AG08396 (cell line): ENCODE measurements at regions not wholly inside any gene's neighbourhood (a gene's known extent, or its start where the extent isn't known, plus 50 kb on each side); places are given as distances from the start of the nearest gene placed in this dataset.
"Not testable (repeated sequence)": the region's sequence is repeated elsewhere in the genome, so short reads cannot be mapped to it uniquely, and the experiment has no call there.

Experiments
- DNase-seq: peaks from one replicate; pipeline ENCODE4 v3.0.0; 2012; ENCODE audit warnings: low spot score, mixed read lengths

DNA sequence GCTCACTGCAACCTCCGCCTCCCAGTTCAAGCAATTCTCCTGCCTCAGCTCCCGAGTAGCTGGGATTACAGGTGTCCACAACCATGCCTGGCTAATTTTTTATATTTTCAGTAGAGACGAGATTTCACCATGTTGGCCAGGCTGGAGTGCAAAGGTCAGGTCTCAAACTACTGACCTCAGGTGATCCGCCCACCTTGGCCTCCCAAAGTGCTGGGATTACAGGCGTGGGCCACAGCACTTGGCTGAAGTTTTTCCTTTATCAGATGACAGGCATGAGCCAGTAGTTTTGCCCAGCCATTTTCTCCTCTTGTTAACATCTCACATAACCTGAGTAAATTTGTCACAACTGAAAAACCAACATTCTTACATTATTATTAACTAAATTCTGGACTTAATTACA lies 470.7 kb upstream of the C16orf82 start:
- not testable (repeated sequence) for DNase-seq

DNA sequence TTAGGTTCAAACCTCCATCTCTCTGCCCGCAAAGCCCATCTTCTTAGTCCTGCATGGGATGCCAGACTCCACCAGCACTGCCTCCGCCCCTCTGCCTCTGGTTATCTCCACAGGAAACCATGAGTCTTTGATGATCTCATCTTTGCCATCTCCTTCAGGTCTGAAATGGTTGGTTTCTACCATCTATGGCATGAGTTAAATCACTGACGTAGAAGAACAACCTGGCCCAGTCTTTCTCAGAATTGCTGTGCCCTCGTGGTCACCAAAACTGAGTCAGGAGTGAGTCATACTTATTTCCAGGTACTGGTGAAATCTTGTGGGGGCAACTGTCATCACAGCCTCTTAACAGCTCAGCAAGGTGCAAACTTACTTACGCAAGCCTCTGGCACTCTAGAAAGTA lies 468.7 kb upstream of the C16orf82 start:
- no peak for DNase-seq

DNA sequence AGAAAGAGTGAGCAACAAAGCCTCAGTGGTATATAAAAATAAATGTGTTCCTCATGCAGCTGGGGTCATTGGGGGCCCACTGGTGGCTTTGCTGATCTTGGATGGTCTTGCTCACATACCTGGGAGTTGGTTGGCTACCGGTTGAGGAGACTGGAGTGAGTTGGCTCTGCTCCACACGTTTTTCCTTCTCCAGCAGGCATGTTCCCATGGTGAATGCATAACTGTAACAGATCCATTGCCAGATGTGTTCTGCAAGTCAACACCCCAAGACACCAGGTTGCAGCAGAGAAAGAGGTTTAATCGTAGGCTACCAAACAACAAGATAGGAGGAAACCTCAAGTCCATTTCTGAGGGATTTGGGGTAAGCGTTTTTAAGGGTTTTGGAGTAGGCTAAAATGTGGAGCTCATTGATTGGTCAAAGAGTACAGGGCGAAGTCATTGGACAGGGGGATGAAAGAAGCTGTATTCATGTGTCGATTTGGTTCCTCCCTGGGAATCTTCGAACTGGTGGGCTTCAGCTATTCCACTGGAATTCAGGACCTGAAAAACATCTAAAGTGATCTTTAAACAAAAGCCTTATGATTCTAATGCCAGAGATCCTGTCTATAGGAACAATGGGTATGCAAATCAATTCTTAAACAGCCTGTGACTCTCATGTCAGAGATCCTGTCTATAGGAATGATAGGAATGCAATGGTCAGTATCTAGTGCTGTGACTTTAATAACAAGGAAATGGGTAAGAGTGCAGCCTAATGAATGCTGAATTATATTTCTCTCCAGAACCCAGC lies 467.5 kb upstream of the C16orf82 start:
- no peak for DNase-seq

DNA sequence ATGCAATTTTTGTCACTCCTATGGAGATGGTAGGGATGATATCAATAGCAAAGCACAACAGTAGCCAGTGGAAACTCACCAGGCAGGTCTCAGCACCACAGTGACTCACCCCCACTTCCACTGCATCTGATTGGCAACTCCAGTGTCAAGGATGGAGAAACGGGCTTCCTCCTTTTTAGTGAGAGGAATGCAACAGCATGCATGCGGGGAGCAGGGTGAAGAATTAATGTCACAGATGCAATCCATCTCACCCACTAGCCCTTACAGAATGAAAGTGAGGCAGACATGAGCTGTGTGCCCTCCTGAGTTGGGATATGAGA lies 467.0 kb upstream of the C16orf82 start:
- DNase-seq, result no peak

DNA sequence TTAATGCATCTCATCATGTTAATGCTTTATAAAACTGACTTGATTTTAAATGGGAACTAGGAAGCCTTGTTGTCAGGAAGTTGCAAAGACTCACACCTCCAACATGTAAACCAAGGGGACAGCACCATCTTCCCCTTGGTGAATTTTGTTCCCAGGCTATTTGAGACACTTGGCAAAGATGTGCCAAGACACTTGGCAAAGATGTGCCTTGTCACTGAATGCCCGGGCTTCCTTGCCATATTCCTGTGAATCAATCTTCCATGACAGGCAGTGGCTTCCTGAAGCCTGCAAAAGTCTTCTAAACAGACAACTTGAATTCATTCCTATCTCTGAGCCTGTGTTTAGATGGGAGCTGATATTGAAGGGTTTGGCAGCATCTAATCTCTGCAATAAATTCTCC lies 465.4 kb upstream of the C16orf82 start:
- no peak for DNase-seq

DNA sequence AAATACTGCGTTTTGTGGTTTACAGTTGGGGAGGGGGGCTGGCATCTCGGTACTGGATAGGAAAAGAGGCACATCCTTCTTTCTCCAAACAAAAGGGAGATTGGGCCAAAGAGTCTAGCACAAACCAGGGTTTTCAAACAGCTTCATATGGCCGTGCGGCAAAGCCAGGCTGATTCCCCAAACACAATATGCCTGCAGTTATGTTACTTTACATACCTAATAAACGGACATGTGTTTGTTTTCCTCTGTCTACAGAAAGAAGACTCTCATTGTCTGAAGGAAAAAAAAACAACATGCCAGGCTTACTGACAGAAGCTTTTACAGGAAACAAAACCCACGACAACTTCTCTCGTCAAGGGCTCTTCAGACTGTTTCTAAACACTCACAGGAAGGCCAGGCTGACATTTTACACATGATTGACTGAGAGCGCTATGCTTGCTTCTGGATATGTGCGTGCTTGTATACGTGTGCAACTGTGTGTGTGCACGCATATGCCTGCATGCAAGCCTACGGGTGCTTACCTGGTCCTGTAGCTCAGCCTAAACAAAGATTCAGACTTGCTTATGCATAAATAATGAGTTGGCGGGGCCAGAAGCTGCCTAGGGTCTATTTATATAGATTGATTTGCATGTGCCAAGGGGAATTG lies 461.0 kb upstream of the C16orf82 start:
- DNase-seq, result no peak

DNA sequence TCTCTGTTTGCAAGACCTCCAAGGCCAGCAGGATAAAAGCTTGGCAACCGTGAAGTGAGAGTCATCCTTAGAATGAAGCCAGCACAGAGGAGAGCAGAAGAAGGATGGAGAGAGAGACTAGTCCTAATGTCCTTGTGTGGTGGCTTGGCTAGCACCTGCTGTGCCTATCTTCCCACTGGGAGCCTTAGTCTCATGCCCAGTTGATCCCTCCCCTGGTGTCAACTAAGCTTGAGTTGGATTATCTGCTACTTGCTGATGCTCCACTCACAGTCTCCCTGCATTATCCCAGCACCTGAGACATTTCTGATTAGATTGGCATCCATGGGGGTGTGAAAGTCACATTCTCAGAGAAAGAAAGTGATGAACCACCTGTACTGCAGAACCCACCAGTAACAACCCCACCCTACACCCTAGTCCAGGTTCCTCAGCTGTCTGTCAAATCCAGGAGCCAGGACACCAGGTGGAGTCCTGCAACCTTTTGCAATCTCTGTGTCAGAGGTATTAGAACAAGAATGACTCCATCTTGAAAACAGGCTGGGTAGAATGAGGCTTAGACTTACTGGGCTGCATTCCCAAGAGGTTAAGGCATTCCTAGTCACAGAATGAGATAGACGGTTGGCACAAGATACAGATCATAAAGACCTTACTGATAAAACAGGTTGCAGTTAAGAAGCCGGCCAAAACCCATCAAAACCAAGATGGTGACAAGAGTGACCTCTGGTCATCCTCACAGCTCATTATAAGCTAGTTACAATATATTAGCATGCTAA lies 460.2 kb upstream of the C16orf82 start:
- no peak for DNase-seq

DNA sequence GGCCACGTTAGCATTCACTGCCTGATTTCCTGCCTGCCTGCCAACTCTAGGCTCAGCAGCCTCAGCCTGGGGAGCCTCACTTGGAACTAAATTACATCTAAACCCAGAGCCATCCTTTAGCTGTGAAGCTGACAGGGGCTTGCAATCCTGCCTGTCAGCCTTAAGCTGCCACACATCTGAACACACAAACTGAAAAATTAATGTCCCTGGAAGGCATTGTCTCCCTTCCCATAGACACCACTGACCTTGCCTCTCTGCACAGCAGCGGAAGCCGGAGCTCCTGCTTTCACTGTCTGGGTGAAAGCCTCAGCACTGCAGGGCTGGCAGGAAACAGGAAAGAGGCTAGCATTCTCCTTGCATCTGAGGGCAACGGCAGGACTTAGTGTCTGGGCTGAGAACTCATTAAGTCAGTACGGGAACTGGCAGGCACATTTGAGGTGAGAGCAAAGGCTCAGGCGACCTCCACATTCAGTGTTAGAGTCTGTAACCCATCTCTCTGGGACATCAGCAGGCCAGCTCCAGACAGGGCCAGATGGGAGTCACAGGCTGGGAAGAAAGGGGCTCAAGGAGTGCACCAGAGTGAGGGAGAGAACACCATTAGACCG lies 452.4 kb upstream of the C16orf82 start:
- DNase-seq, result no peak

DNA sequence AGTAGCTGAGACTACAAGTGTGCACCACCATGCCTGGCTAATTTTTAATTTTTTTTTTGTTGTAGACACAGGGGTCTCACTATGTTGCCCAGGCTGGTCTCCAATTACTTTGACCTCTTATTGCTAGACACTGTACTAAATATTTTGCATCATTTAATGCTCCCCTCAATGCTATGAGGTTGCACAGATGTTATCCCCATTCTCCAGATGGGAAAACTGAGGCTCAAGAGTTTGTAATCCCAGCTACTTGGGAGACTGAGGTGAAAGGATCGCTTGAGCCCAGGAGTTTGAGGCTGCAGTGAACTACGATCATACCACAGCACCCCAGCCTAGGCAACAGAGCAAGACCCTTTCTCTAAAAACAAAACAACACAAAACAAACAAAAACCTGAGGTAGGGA lies 443.3 kb upstream of the C16orf82 start:
- DNase-seq, result no peak

DNA sequence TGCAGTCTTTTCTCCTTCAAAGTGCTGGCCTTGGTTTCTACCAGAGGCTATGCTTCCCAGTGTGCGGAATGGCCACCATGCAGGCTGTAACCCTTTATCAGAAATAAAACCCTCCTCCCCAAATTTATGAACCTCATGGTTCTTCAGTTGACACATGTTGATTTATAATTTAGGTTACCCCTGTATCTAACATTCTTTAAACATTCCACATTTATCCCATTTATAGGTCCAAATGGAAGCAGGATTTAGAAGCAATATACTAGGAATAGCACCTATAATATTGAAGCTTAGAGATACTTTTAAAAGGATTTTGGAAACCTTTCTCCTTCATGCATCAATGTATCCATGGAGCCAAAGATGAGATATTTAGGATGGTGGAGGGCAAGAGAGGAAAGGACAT lies 438.8 kb upstream of the C16orf82 start:
- no peak for DNase-seq

DNA sequence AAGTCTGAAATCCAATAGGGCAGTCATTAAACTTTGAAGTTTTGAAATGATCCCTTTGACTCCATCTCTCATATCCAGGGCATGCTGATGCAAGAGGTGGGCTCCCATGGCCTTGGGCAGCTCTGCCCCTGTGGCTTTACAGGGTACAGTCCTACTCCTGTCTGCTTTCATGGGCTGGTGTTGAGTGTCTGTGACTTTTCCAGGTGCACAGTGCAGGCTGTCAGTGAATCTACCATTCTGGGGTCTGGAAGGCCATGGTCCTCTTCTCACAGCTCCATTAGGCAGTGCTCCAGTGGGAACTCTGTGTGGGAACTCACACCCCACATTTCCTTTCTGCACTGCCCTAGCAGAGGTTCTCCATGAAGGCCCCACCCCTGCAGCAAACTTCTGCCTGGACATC lies 435.4 kb upstream of the C16orf82 start:
- not testable (repeated sequence) for DNase-seq

DNA sequence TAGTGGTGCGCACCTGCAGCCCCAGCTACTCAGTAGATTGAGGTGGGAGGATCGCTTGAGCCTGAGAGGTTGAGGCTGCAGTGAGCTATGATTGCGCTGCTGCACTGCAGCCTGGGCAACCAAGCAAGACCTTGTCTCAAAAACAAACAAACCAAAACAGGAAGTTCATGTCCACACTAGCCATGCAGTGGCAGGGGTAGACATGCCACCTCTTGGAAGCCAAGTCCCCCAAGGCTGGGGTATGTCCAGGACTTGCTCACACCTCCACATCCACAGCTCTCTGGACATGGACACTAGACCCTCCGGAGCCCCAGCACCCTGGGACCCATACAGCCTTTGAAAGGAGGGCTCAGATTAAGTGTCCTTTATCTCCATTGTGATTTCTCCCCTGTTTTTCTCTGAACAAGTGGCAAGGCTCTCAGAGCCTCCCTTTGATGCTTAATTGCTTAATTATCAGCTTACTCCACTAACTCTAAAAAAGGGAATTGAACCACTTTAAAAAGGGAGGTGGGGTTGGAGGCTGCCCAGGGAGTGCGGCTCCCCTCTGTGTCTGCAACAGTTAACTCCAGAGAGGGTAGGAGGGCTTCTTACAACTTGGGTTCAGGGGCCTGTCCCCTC lies 424.6 kb upstream of the C16orf82 start:
- DNase-seq, result no peak

DNA sequence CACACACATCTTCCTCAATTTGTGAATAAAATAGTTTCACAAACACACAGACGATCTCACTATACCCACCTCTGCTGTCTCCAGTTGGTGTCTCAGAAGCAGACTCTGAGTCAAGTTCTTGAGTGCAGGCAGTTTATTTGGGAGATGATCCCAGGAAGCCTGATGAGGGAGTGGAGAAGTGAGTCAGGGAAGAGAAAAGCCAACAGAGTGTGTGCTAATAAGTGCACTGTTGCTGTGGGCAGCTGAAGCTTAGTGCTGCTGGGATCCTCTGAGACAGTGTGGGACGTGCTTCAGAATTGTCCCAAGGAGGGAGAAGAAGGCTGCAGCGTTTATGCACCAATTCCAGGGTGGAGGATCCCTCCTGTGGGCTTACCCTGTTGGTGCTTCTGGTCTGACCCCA lies 423.2 kb upstream of the C16orf82 start:
- no peak for DNase-seq

DNA sequence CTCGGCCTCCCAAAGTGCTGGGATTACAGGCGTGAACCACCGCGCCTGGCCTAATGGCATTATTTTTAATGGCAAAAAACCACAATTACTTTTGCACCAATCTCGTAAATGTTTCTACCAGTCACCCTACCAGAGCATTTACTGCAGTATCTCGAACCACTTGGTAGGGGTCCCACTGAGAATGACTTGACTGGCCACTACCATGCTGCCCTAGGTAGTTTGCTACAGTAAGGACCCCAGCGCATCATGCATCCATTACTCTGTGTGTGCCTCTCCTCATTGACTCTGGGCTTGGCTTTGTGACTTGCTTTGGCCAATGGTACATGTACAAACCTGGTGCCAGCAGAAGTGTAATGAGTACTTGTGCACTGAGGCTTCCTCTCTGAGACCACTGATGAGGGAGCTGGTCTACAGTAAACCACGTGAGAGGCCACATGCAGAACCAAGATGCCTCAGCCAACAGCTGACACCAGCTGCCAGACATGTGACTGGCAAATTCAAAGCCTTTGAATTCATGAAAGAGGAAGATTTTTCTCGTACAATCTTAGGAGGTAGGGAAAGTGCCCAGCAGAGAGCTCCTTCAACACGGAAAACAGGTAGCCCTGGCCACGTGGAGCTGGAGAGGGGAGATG lies 421.7 kb upstream of the C16orf82 start:
- DNase-seq, result no peak

DNA sequence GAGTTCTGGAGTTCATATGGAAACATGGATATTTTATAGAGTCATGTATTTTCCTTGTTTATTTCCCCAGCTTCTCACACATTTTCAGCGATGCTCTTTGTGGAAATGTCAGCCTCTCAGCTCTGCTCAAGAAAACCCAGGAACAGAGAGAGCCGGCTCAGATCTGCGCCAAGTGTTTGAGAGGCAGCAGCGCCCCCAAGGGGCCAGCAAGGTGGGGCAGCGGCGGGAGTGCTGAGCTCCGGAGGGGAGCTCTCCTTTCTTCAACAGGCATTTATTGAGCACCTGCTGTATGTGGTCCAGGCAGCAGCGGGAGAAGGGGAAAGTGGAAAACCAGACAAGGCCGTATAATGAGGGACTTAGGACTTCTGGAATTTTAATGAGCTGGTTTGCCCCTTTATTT lies 421.1 kb upstream of the C16orf82 start:
- no peak for DNase-seq

DNA sequence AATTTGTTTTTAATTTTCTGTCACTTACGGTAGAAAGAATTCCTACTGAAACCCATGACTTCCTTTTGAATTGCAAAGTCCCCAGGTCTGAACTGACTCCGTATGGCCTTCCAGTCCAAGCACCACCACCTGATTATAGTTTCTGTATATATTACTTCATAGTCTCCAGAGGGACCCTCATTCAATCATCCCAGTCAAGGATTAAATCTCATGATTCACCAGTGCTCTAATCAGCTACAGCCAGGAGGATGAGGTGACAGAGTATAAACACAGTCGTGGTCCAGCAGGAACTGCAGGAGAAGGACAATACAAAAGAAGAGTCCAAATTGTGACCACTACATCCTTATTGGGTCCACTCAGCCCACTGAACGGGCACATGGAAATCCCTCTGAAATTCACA lies 418.9 kb upstream of the C16orf82 start:
- no peak for DNase-seq

DNA sequence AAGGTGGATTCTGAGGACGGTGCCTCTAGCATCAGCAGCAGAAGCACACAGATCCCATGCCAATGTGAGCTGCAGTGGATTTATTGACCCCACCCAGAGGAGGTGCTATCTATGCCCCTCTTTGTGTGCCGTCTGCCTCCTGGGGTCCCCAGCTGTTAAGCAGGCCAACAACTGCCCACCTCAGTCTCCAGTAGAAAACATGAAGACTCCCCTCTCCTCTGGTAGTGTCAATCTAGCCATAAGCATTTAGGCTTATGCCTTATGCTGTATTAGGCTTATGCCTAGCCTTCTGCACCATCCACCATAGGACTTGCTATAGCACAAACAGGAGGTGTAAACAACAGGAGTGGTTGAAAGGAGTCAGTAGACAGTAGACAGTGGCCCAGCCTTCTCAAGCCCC lies 417.9 kb upstream of the C16orf82 start:
- no peak for DNase-seq

DNA sequence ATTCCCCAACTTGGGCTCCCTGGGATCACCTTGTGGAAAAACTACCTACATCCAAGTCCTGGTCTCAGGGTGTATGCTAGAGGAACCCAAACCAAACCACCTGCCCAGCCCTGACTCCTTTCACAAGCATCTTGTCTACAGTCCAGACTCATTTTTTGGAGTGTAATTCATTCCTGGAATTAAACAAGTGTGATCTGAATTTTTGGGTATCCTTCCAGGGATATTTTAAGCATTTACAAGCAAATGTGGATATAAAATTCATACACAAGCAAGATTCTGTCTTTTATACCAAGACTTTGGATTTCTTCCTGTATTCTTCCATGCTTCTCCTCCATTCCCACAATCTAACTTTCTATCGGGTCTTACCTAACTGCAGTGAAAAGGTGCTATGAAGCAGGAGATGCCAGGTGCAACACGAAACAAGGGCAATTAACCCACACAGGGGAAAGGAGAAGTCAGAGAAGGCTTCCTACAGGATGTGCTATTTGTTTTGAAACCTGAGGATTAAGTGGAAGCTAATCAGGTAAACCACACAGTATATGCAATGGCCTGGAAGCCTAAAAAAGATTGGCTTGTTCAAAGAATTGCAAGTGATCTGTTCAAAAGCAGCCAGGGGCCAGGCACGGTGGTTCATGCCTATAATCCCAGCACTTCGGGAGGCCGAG lies 417.2 kb upstream of the C16orf82 start:
- DNase-seq, result no peak

DNA sequence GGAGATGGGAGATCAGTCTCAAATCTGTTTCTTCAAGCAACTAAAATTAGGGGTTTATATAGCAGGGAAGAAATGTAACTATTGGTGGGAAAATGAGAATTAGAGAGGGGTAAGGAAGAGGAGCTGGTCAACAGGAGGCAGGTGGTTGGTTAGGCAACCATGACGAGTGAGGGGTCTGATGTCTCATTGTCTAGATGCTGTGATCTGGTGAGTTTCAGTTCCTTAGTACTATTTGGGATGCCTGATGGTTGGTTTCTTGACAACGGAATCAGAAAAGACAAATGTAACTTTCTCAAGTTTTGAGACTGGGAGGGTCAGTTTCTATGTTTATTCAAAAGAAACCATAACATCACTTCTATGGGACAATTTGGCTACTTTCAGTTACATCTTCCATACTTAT lies 415.3 kb upstream of the C16orf82 start:
- no peak for DNase-seq

DNA sequence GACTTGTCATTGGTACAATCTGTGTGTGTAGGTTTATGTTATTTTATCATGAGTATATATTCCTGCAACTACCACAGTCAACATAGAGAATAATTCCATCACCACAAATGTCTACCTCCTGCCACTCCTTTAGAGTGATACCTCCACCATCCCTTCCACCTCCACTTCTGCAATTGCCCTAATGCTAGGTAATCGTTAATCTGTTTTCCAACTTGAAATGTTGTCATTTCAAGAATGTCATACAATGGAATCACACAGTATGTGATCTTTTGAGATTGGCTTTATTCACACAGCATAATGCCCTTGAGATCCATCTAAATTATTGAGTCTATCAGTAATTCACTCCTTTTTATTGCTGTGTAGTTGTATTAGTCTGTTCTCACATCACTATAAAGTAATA lies 414.8 kb upstream of the C16orf82 start:
- no peak for DNase-seq

DNA sequence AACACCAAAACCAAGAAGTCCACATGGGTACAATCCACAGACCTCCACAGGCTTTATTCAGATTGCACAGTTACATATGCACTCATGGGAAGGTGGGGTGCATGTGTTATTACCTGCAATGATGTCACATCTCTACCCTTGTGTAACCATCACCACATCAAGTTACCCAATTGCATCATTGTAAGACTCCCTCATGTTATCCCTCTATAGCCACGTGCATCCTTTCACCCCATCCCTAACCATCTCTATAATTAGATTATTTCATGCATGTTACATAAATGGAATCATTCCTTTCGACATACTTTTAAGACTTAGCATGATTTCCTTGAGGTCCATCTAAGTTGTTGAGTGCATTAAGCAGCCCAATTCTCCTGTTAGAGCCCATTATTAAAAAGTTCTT lies 408.2 kb upstream of the C16orf82 start:
- no peak for DNase-seq
